CD14-positive monocyte (primary cell): ENCODE measurements at regions not wholly inside any gene's neighbourhood (a gene's known extent, or its start where the extent isn't known, plus 50 kb on each side); places are given as distances from the start of the nearest gene placed in this dataset.

Experiments used
- DNase-seq, 3 donors: peaks; one replicate each; pipeline ENCODE4 v3.0.0-alpha.2; 2011 to 2022
- H2AFZ ChIP-seq: 2 replicates; pipeline ENCODE4 v1.6.0; 2012; ENCODE audit warnings: mild to moderate bottlenecking, low read depth, low read length, inconsistent platforms; ENCODE audit not compliant: insufficient read depth, poor library complexity, severe bottlenecking
- H3K27ac ChIP-seq, 2 donors: 1 replicate in 1 of 2; 2 replicates in 1 of 2; pipeline ENCODE4 v1.5.1; 2012 to 2013; ENCODE audit warnings: low read length in 2 of 2, control low read depth in 1 of 2, inconsistent platforms in 1 of 2, low read depth in 1 of 2, mild to moderate bottlenecking in 1 of 2
- H3K27me3 ChIP-seq, 2 donors: one replicate each; pipeline versions ENCODE4 v1.6.0 to v1.6.1; 2011 to 2013; ENCODE audit warnings: low read length in 2 of 2; ENCODE audit not compliant: control insufficient read depth in 2 of 2, insufficient read depth in 2 of 2
- H3K36me3 ChIP-seq, 2 donors: replicated peaks in 1 of 2; 1 replicate in 1 of 2; 2 replicates in 1 of 2; pipeline versions ENCODE4 v1.5.1 to v1.6.1; 2012 to 2013; ENCODE audit warnings: low read length in 2 of 2, control low read depth in 1 of 2, inconsistent platforms in 1 of 2, mild to moderate bottlenecking in 1 of 2; ENCODE audit not compliant: insufficient read depth in 2 of 2, control insufficient read depth in 1 of 2
- H3K4me1 ChIP-seq, 2 donors: 1 replicate in 1 of 2; 2 replicates in 1 of 2; pipeline versions ENCODE4 v1.5.1 to v1.6.1; 2012 to 2013; ENCODE audit warnings: low read length in 2 of 2, control low read depth in 1 of 2, inconsistent platforms in 1 of 2, mild to moderate bottlenecking in 1 of 2, moderate library complexity in 1 of 2; ENCODE audit not compliant: insufficient read depth in 2 of 2, control insufficient read depth in 1 of 2
- H3K4me2 ChIP-seq: replicated peaks from 2 replicates; pipeline ENCODE3; 2012; ENCODE audit warnings: low read length, moderate library complexity, mild to moderate bottlenecking; ENCODE audit not compliant: poor library complexity, severe bottlenecking; ENCODE audit errors: extremely low read depth
- H3K4me3 ChIP-seq, 3 experiments: fragments of 200-600 bp in 1 of 3; sonication (generic) in 1 of 3; replicated peaks in 1 of 3; 1 replicate in 2 of 3; 2 replicates in 1 of 3; pipeline ENCODE4 v1.5.1; 2011 to 2013; ENCODE audit warnings: low read length in 3 of 3, mild to moderate bottlenecking in 3 of 3, control low read depth in 2 of 3, low read depth in 2 of 3, inconsistent platforms in 1 of 3, moderate library complexity in 1 of 3
- H3K79me2 ChIP-seq: 2 replicates; pipeline ENCODE4 v1.6.0; 2012; ENCODE audit warnings: mild to moderate bottlenecking, control low read depth, inconsistent platforms, low read length, moderate library complexity; ENCODE audit not compliant: insufficient read depth
- H3K9ac ChIP-seq: 2 replicates; pipeline ENCODE4 v1.6.0; 2017; ENCODE audit warnings: low read length, mild to moderate bottlenecking; ENCODE audit not compliant: insufficient read depth, poor library complexity, severe bottlenecking
- H3K9me3 ChIP-seq, 2 donors: replicated peaks in 1 of 2; 1 replicate in 1 of 2; 2 replicates in 1 of 2; pipeline versions ENCODE4 v1.5.1 to v1.6.1; 2012 to 2013; ENCODE audit warnings: low read length in 2 of 2, control low read depth in 1 of 2; ENCODE audit not compliant: control insufficient read depth in 1 of 2, insufficient read depth in 1 of 2
- H4K20me1 ChIP-seq: 2 replicates; pipeline ENCODE4 v1.6.0; 2012; ENCODE audit warnings: mild to moderate bottlenecking, low read length, control low read depth, moderate library complexity; ENCODE audit not compliant: insufficient read depth
- H3K27ac Mint-ChIP-seq, 7 donors: one replicate each; pipeline ENCODE4 v1.8.0; 2020; ENCODE audit warnings: mild to moderate bottlenecking in 7 of 7, mixed read lengths in 7 of 7, moderate library complexity in 6 of 7, inconsistent platforms in 2 of 7
- H3K27me3 Mint-ChIP-seq, 3 donors: one replicate each; pipeline ENCODE4 v1.8.0; 2021 to 2022; ENCODE audit warnings: low read depth in 3 of 3, mild to moderate bottlenecking in 3 of 3, mixed read lengths in 3 of 3, moderate library complexity in 3 of 3, inconsistent platforms in 1 of 3
- H3K36me3 Mint-ChIP-seq, 2 donors: one replicate each; pipeline ENCODE4 v1.8.0; 2020; ENCODE audit warnings: mixed read lengths in 2 of 2, inconsistent platforms in 1 of 2, mild to moderate bottlenecking in 1 of 2
- H3K4me1 Mint-ChIP-seq: one replicate; pipeline ENCODE4 v1.8.0; 2020; ENCODE audit warnings: mild to moderate bottlenecking, mixed read lengths
- H3K4me3 Mint-ChIP-seq, 2 donors: one replicate each; pipeline ENCODE4 v1.8.0; 2020; ENCODE audit warnings: mild to moderate bottlenecking in 2 of 2, mixed read lengths in 2 of 2, moderate library complexity in 1 of 2
- H3K9me3 Mint-ChIP-seq, 7 donors: one replicate each; pipeline ENCODE4 v1.8.0; 2020 to 2022; ENCODE audit warnings: mixed read lengths in 7 of 7, mild to moderate bottlenecking in 6 of 7, moderate library complexity in 6 of 7, inconsistent platforms in 2 of 7
- CTCF ChIP-seq: fragments of 200-600 bp; IDR thresholded peaks from one replicate; pipeline ENCODE4 v1.8.0; 2022; ENCODE audit warnings: antibody characterized with exemption, mild to moderate bottlenecking
- whole genome bisulfite sequencing: methylation state at CpG from one replicate; pipeline ENCODE4 v1.1.5; 2013; ENCODE audit warnings: missing lambda C conversion rate; ENCODE audit not compliant: insufficient coverage; 5-methylcytosine and 5-hydroxymethylcytosine counted together
- intact Hi-C, 2 donors: fragments of 100-400 bp; cut with micrococcal nuclease; formaldehyde crosslinking; loops; one replicate each; pipeline versions ENCODE4 v1.15.0 to v1.15.1; 2023

- H3K36me3 ChIP-seq = no peaks in the 10 kb centered on the region
- H3K27me3 ChIP-seq = no peaks in the 10 kb centered on the region
- Mint-ChIP-seq H3K4me1 (peaks cover 21% of the 10 kb centered on the region), H3K9me3 (peaks cover 0 to 5% (median 0%) of the 10 kb centered on the region in 7 donors), H3K27me3 (peaks cover 18 to 22% (median 20%) of the 10 kb centered on the region in 3 donors), H3K27ac (no peak overlapping the region), H3K4me3 (no peak overlapping the region), H3K36me3 (no peaks in the 10 kb centered on the region)
- H3K9me3 ChIP-seq = no peaks in the 10 kb centered on the region
- no peak overlapping the region for H2AFZ ChIP-seq
- peaks cover 14 to 16% of the 10 kb centered on the region in 2 donors for H3K4me1 ChIP-seq
- no peak for DNase-seq
- WGBS = 100% methylated on average over 3 of the region's 8 CpGs
- H3K4me3 ChIP-seq = no peak overlapping the region
- no peak overlapping the region for H3K27ac ChIP-seq
- no peaks in the 10 kb centered on the region for H4K20me1 ChIP-seq
- TF ChIP-seq CTCF = no peak
- H3K9ac ChIP-seq = no peak overlapping the region
- H3K4me2 ChIP-seq = no peak overlapping the region
- no peaks in the 10 kb centered on the region for H3K79me2 ChIP-seq
- intact Hi-C loops = no loop called here
These were observed 271.6 kb upstream of the TNRC6C start for GRCh38 chr17:77686903-77687302.

GRCh38 chr17:77687417-77687816 is 271.1 kb upstream of the TNRC6C start:
- no peak for TF ChIP-seq CTCF
- H3K4me3 ChIP-seq = no peak overlapping the region
- no peaks in the 10 kb centered on the region for H3K36me3 ChIP-seq
- Mint-ChIP-seq H3K4me3 (peak overlapping the region in 1 of 2 donors; percentile 58), H3K27ac (no peak overlapping the region), H3K9me3 (peaks cover 0 to 5% (median 0%) of the 10 kb centered on the region in 7 donors), H3K36me3 (no peaks in the 10 kb centered on the region), H3K4me1 (peaks cover 26% of the 10 kb centered on the region), H3K27me3 (peaks cover 18 to 22% (median 20%) of the 10 kb centered on the region in 3 donors)
- intact Hi-C loops = no loop called here
- H3K27me3 ChIP-seq = no peaks in the 10 kb centered on the region
- no peak overlapping the region for H3K4me2 ChIP-seq
- WGBS = 94% methylated on average over 2 of the region's 6 CpGs
- no peak overlapping the region for H3K27ac ChIP-seq
- H3K79me2 ChIP-seq = no peaks in the 10 kb centered on the region
- no peaks in the 10 kb centered on the region for H4K20me1 ChIP-seq
- H3K9ac ChIP-seq = no peak overlapping the region
- H2AFZ ChIP-seq = no peak overlapping the region
- no peak for DNase-seq
- H3K4me1 ChIP-seq = peaks cover 14 to 16% of the 10 kb centered on the region in 2 donors
- H3K9me3 ChIP-seq = no peaks in the 10 kb centered on the region
